ENCODE measurements at regions not wholly inside any gene's neighbourhood (a gene's known extent, or its start where the extent isn't known, plus 50 kb on each side); places are given as distances from the start of the nearest gene placed in this dataset.

- 92% methylated on average over 1 of the region's 1 CpG; no CpG with 5 or more reads in 1 of the 2 experiments for WGBS, 2 experiments (ENCODE audit: extremely low coverage in 1 of 2, insufficient coverage in 1 of 2, insufficient read length in 1 of 2, insufficient replicate concordance in 2 of 2, low coverage in 1 of 2, low lambda C conversion rate in 2 of 2, missing lambda C conversion rate in 1 of 2)
- no peak overlapping the region for H4K91ac ChIP-seq (replicated peaks; ENCODE audit: insufficient read length, low read length)
- no peak overlapping the region for H3K14ac ChIP-seq (ENCODE audit: insufficient read length)
- ChIA-PET POLR2A (ENCODE audit: partially characterized antibody) (no interaction called here), CTCF (ENCODE audit: partially characterized antibody) (no interaction called here)
- no peaks in the 10 kb centered on the region for H3K36me3 ChIP-seq (ENCODE audit: control insufficient read depth in 2 of 4, insufficient read depth in 4 of 4, low read length in 3 of 4)
- H3K79me1 ChIP-seq (ENCODE audit: low read depth, low read length): no peaks in the 10 kb centered on the region
- H4K20me1 ChIP-seq (replicated peaks in 1 of 2; ENCODE audit: control insufficient read depth in 1 of 2, insufficient read depth in 2 of 2, low read length in 2 of 2): no peaks in the 10 kb centered on the region
- no peaks in the 10 kb centered on the region for H3K79me2 ChIP-seq (ENCODE audit: control insufficient read depth in 1 of 2, insufficient read depth in 2 of 2, low read length in 2 of 2)
- no peak overlapping the region for H3K18ac ChIP-seq (ENCODE audit: extremely low read depth, low read length)
- no peaks in the 10 kb centered on the region for H3K23me2 ChIP-seq (ENCODE audit: low read depth, low read length)
- H3K23ac ChIP-seq (ENCODE audit: insufficient read length): no peak overlapping the region
- no peak overlapping the region for H3K9ac ChIP-seq (replicated peaks in 1 of 4; ENCODE audit: extremely low read depth in 1 of 4, low read depth in 3 of 4, low read length in 3 of 4)
- no peak overlapping the region for H3K56ac ChIP-seq (replicated peaks; ENCODE audit: insufficient read length, low read depth, low read length)
- no peak overlapping the region for H2AFZ ChIP-seq (ENCODE audit: low read length)
- H2BK12ac ChIP-seq (ENCODE audit: low read depth, low read length): no peak overlapping the region
- H4K8ac ChIP-seq (ENCODE audit: extremely low read depth, insufficient read depth, low read length): no peak overlapping the region
- H3K27me3 ChIP-seq (replicated peaks in 1 of 4; ENCODE audit: control insufficient read depth in 3 of 4, extremely low read depth in 1 of 4, insufficient read depth in 3 of 4, low read length in 3 of 4): no peaks in the 10 kb centered on the region
- no peaks in the 10 kb centered on the region for H3K9me3 ChIP-seq (ENCODE audit: insufficient read depth in 2 of 2, low read depth in 1 of 2, low read length in 1 of 2)
- H2BK15ac ChIP-seq (ENCODE audit: low read length): no peak overlapping the region
- no peak overlapping the region for H3K27ac ChIP-seq (ENCODE audit: low read depth, low read length)
- H3K4me1 ChIP-seq (replicated peaks in 1 of 4; ENCODE audit: control insufficient read depth in 3 of 4, insufficient read depth in 4 of 4, low read length in 3 of 4): peaks cover 0 to 3% (median 0%) of the 10 kb centered on the region in 4 experiments; a peak in 1 of 7 replicates
- no peak overlapping the region for H2AK5ac ChIP-seq (ENCODE audit: low read depth, low read length)
- H3K4me3 ChIP-seq (ENCODE audit: extremely low read depth in 1 of 4, insufficient read depth in 2 of 4, low read depth in 3 of 4, low read length in 4 of 4): no peak overlapping the region
- H3K4ac ChIP-seq (replicated peaks; ENCODE audit: insufficient read length, low read depth, low read length): no peak overlapping the region
- FAIRE-seq (no peak), DNase-seq (ENCODE audit: low read depth in 1 of 2, low spot score in 2 of 2) (no peak)
- no peak overlapping the region for H2BK120ac ChIP-seq (replicated peaks; ENCODE audit: low read depth, low read length)
- no peak overlapping the region for H2BK20ac ChIP-seq (ENCODE audit: low read length)
- H2BK5ac ChIP-seq (ENCODE audit: low read depth, low read length): no peak overlapping the region
- no peak overlapping the region for H3K4me2 ChIP-seq (ENCODE audit: insufficient read depth in 1 of 2, low read depth in 2 of 2, low read length in 2 of 2)
- H4K5ac ChIP-seq (ENCODE audit: insufficient read length, low read depth, low read length): no peak overlapping the region
- TF ChIP-seq RBBP5 (IDR thresholded peaks at IDR 0.05; ENCODE audit: borderline replicate concordance, low read depth, low read length) (no peak), RFX5 (IDR thresholded peaks at IDR 0.05; ENCODE audit: borderline replicate concordance, low read depth, low read length) (no peak), TEAD4 (IDR thresholded peaks at IDR 0.05; ENCODE audit: low read depth, low read length) (no peak), E2F6 (IDR thresholded peaks at IDR 0.05) (no peak), CHD1 (IDR thresholded peaks at IDR 0.05; ENCODE audit: low read depth, low read length) (no peak), HDAC2 (IDR thresholded peaks at IDR 0.05; ENCODE audit: borderline replicate concordance in 1 of 2, low read depth in 2 of 2, low read length in 2 of 2) (no peak)
Observed at GRCh38 chr18:43211059-43211458, 66.2 kb downstream of the SYT4 start.

Measured in H1 (cell line).